ENCODE measurements at regions not wholly inside any gene's neighbourhood (a gene's known extent, or its start where the extent isn't known, plus 50 kb on each side); places are given as distances from the start of the nearest gene placed in this dataset.

DNA sequence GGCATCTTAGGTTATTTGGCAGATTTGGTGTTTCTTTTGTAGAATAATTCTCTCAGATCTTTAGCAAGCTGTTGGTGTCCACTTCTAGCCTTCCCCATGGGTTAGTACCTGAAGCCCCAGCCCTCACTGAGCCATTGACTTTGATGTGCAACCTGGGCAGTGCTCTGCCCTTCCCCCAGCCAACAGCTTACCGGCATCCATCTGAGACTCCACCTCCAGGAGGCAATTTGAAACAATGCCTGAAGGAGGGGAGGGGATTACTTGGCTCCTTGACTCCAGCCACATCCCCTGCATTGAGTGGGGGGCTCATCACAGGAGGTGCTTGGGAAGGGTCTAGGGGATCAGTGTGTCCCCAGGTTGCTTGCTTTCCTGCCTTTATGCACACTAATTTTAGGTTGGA lies 114.8 kb downstream of the TRIM29 start:
- Histone ChIP-seq H3K4me2 (ENCODE audit: low read depth, low read length) (no peak overlapping the region), H2AK5ac (ENCODE audit: low read depth, low read length) (no peak overlapping the region), H3K14ac (replicated peaks; ENCODE audit: low read depth, low read length) (no peak overlapping the region), H4K8ac (ENCODE audit: low read depth in 2 of 2, low read length in 2 of 2) (no peak overlapping the region), H4K5ac (ENCODE audit: low read depth, low read length) (no peak overlapping the region), H3K4ac (ENCODE audit: low read depth, low read length) (no peak overlapping the region), H2BK5ac (ENCODE audit: low read depth, low read length, poor library complexity, severe bottlenecking) (no peak overlapping the region), H3K9me3 (ENCODE audit: control insufficient read depth, insufficient read depth, low read length) (no peaks in the 10 kb centered on the region), H3K9ac (ENCODE audit: low read depth, low read length) (no peak overlapping the region), H2AFZ (replicated peaks; ENCODE audit: low read length, poor library complexity) (no peak overlapping the region), H3K79me1 (ENCODE audit: low read depth in 1 of 2, low read length in 2 of 2) (no peaks in the 10 kb centered on the region), H3K56ac (ENCODE audit: extremely low read depth, insufficient read depth, low read length) (no peak overlapping the region), H3K23ac (ENCODE audit: low read depth, low read length) (no peak overlapping the region), H3K4me3 (ENCODE audit: insufficient read depth, low read depth, low read length) (no peak overlapping the region), H2BK15ac (ENCODE audit: low read depth, low read length) (no peak overlapping the region), H3K4me1 (ENCODE audit: control insufficient read depth, insufficient read depth, low read length) (no peaks in the 10 kb centered on the region), H3K9me1 (ENCODE audit: insufficient read depth, low read length) (no peaks in the 10 kb centered on the region), H4K20me1 (ENCODE audit: insufficient read depth, low read length) (no peaks in the 10 kb centered on the region), H4K91ac (ENCODE audit: insufficient read depth, low read depth, low read length) (no peak overlapping the region), H3K27ac (ENCODE audit: insufficient read depth, low read length) (no peak overlapping the region), H2AK9ac (replicated peaks; ENCODE audit: low read depth, low read length, poor library complexity) (no peak overlapping the region), H2BK120ac (ENCODE audit: low read depth, low read length) (no peak overlapping the region), H3K27me3 (ENCODE audit: control insufficient read depth, insufficient read depth, low read length) (peaks cover 2% of the 10 kb centered on the region; the same call in 1 of the 2 replicates), H3K18ac (ENCODE audit: low read depth, low read length) (no peak overlapping the region), H3K36me3 (ENCODE audit: control insufficient read depth, insufficient read depth, low read length) (no peaks in the 10 kb centered on the region), H2BK20ac (ENCODE audit: low read depth, low read length) (no peak overlapping the region)
- ChIA-PET POLR2A (ENCODE audit: unreplicated experiment) (no interaction called here), CTCF (no interaction called here)
- WGBS, 2 experiments (ENCODE audit: extremely low coverage in 2 of 2, insufficient read length in 1 of 2): no CpG with 5 or more reads among the region's 1 CpG
- in situ Hi-C loops (cut with MboI; ENCODE audit: low sequenced_read_pairs): no loop called here
- TF ChIP-seq BHLHE40 (IDR thresholded peaks at IDR 0.05; ENCODE audit: low read depth, low read length) (no peak), POLR2A (IDR thresholded peaks at IDR 0.05; ENCODE audit: low read depth, low read length) (no peak), CEBPB (IDR thresholded peaks at IDR 0.05; ENCODE audit: low read depth, low read length) (no peak), CHD1 (IDR thresholded peaks at IDR 0.05; ENCODE audit: low read depth, low read length) (no peak), NFE2L2 (IDR thresholded peaks at IDR 0.05; ENCODE audit: low read depth, low read length) (no peak), MAZ (IDR thresholded peaks at IDR 0.05; ENCODE audit: borderline replicate concordance, low read depth, low read length) (no peak), MXI1 (IDR thresholded peaks at IDR 0.05; ENCODE audit: borderline replicate concordance, low read depth, low read length) (no peak), RAD21 (IDR thresholded peaks at IDR 0.05; ENCODE audit: low read length) (no peak), CTCF (conservative IDR thresholded peaks at IDR 0.05; ENCODE audit: low read depth, low read length) (no peak), RCOR1 (IDR thresholded peaks at IDR 0.05; ENCODE audit: insufficient replicate concordance, low read length) (no peak), SMC3 (IDR thresholded peaks at IDR 0.05; ENCODE audit: low read depth, low read length) (no peak), FOS (IDR thresholded peaks at IDR 0.05; ENCODE audit: low read depth, low read length) (no peak), RFX5 (IDR thresholded peaks at IDR 0.05; ENCODE audit: low read depth, low read length) (no peak), MAFK (IDR thresholded peaks at IDR 0.05; ENCODE audit: low read depth, low read length) (no peak)
- TF ChIP-seq, protein P1, sequence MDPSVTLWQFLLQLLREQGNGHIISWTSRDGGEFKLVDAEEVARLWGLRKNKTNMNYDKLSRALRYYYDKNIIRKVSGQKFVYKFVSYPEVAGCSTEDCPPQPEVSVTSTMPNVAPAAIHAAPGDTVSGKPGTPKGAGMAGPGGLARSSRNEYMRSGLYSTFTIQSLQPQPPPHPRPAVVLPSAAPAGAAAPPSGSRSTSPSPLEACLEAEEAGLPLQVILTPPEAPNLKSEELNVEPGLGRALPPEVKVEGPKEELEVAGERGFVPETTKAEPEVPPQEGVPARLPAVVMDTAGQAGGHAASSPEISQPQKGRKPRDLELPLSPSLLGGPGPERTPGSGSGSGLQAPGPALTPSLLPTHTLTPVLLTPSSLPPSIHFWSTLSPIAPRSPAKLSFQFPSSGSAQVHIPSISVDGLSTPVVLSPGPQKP (IDR thresholded peaks at IDR 0.05; ENCODE audit: borderline replicate concordance, low read depth, low read length): no peak
- TF ChIP-seq, protein P2, sequence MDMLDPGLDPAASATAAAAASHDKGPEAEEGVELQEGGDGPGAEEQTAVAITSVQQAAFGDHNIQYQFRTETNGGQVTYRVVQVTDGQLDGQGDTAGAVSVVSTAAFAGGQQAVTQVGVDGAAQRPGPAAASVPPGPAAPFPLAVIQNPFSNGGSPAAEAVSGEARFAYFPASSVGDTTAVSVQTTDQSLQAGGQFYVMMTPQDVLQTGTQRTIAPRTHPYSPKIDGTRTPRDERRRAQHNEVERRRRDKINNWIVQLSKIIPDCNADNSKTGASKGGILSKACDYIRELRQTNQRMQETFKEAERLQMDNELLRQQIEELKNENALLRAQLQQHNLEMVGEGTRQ (IDR thresholded peaks at IDR 0.05; ENCODE audit: low read depth, low read length): no peak
- dilution Hi-C loops (cut with HindIII; ENCODE audit: low sequenced_read_pairs, unreplicated experiment): no loop called here
- no TSS peak for BruUV-seq (replicated peaks)
- intact Hi-C loops (cut with micrococcal nuclease): no loop called here
- DNase-seq (no peak), ATAC-seq (ENCODE audit: low read depth) (no peak)

Data from IMR-90 (cell line).